Aorta (tissue), 5 donors: ENCODE measurements at regions not wholly inside any gene's neighbourhood (a gene's known extent, or its start where the extent isn't known, plus 50 kb on each side); places are given as distances from the start of the nearest gene placed in this dataset.

Source experiments
- ATAC-seq: fragments of 200-7000 bp; cut with Tn5 transposase; one replicate; pipeline ENCODE4 v1.9.1; 2022; ENCODE audit warnings: moderate library complexity; ENCODE audit not compliant: low FRiP score
- DNase-seq, 2 donors: peaks; one replicate each; pipeline ENCODE4 v3.0.0-alpha.2; 2020
- H3K27ac ChIP-seq, 2 donors: one replicate each; pipeline ENCODE4 v1.5.1; 2013; ENCODE audit warnings: low read length in 2 of 2, mild to moderate bottlenecking in 2 of 2, moderate library complexity in 2 of 2, control low read depth in 1 of 2, inconsistent platforms in 1 of 2, low read depth in 1 of 2
- H3K27me3 ChIP-seq, 2 donors: one replicate each; pipeline ENCODE4 v1.6.1; 2013; ENCODE audit warnings: control low read depth in 1 of 2, low read length in 1 of 2, mild to moderate bottlenecking in 1 of 2, moderate library complexity in 1 of 2; ENCODE audit not compliant: insufficient read depth in 2 of 2, control insufficient read depth in 1 of 2
- H3K36me3 ChIP-seq, 2 donors: one replicate each; pipeline ENCODE4 v1.6.1; 2013; ENCODE audit warnings: control low read depth in 1 of 2, low read length in 1 of 2, mild to moderate bottlenecking in 1 of 2; ENCODE audit not compliant: insufficient read depth in 2 of 2, control insufficient read depth in 1 of 2
- H3K4me1 ChIP-seq, 2 donors: one replicate each; pipeline ENCODE4 v1.6.1; 2013; ENCODE audit warnings: low read length in 2 of 2, control low read depth in 1 of 2, mild to moderate bottlenecking in 1 of 2, moderate library complexity in 1 of 2; ENCODE audit not compliant: insufficient read depth in 2 of 2, control insufficient read depth in 1 of 2
- H3K4me3 ChIP-seq, 2 donors: one replicate each; pipeline ENCODE4 v1.5.1; 2013; ENCODE audit warnings: low read length in 2 of 2, control low read depth in 1 of 2, mild to moderate bottlenecking in 1 of 2
- H3K9me3 ChIP-seq: one replicate; pipeline ENCODE4 v1.6.1; 2013; ENCODE audit warnings: mild to moderate bottlenecking, low read length; ENCODE audit not compliant: control insufficient read depth
- WGBS, 2 donors: extraction: QIAGEN DNeasy Blood & Tissue Kit; methylation state at CpG; one replicate each; pipeline ENCODE4 v1.1.7; 2013; 5-methylcytosine and 5-hydroxymethylcytosine counted together
- intact Hi-C, 2 donors: fragments of 100-400 bp; cut with DNase I; formaldehyde crosslinking; loops; one replicate each; pipeline versions ENCODE4 v1.14.2 to v1.15.0; 2022
- donor health status: healthy with polysubstance abuse.
- donor health status: Bipolar disorder and iron deficiency.
- donor health status: DM: no; HTN: no; CAD: no.
- donor health status: DM: no; HTN: no; CAD: no.
- donor health status: DM: yes; HTN: yes; CAD: no.

DNA sequence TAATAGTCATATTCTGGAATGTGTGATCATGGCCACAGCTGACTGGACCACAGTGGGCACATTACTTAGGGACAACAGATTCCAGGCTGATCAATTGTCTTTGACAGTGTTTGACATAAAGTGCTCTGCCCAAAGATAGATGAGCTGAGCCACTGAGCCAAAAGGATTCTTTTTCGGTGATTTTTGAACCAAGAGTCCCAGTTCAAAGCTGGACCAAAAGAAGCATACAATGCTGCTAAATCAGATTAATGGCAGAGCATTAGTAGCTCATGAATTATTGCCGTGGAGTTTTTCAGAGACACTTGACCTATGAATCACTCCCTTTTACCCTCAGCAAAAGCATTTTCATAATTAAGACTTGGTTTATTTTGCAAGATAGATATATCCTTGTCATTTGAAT is 160.6 kb downstream of the IZUMO3 start:
- intact Hi-C loops: no loop called here
- no peaks in the 10 kb centered on the region for H3K27me3 ChIP-seq
- no peak overlapping the region for H3K4me3 ChIP-seq

DNA sequence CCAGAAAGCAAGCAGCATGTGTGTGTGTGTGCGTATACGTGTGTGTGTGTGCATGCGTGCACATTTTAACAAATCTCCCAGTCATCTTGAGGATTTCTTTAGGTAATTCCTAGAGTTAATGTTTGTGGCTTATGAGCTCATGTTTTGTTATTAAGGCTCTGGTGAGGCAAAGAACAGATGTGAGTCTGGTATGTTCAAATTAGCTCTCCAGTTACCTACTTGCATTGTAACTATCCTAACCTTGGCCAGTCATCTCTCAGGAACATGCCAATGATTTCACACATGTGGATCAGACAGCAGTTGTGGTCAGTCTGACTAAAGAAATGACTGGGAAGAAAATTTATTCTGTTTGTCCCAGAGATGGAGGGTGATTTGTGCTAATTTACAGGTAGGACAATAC is 163.1 kb downstream of the IZUMO3 start:
- H3K27ac ChIP-seq: no peak overlapping the region
- H3K4me3 ChIP-seq: no peak overlapping the region
- no peaks in the 10 kb centered on the region for H3K36me3 ChIP-seq
- ATAC-seq: no peak
- 86 to 93% methylated on average over 3 of the region's 3 CpGs for WGBS, 2 donors
- H3K4me1 ChIP-seq: no peaks in the 10 kb centered on the region
- H3K9me3 ChIP-seq: no peaks in the 10 kb centered on the region
- DNase-seq: no peak
- intact Hi-C loops: no loop called here
- H3K27me3 ChIP-seq: no peaks in the 10 kb centered on the region

More for the DNA sequence above, 160.6 kb downstream of the IZUMO3 start:
- no peaks in the 10 kb centered on the region for H3K4me1 ChIP-seq
- H3K9me3 ChIP-seq: no peaks in the 10 kb centered on the region
- DNase-seq: no peak
- no peak overlapping the region for H3K27ac ChIP-seq
- no peaks in the 10 kb centered on the region for H3K36me3 ChIP-seq
- no peak for ATAC-seq
- 77 to 84% methylated on average over 2 of the region's 2 CpGs for WGBS, 2 donors

GRCh38 chr9:24381205-24381604 is 164.5 kb downstream of the IZUMO3 start:
- no peak for DNase-seq
- no peaks in the 10 kb centered on the region for H3K4me1 ChIP-seq
- no peak for ATAC-seq
- H3K27me3 ChIP-seq: no peaks in the 10 kb centered on the region
- intact Hi-C loops: no loop called here
- H3K36me3 ChIP-seq: no peaks in the 10 kb centered on the region
- WGBS, 2 donors: 69 to 77% methylated on average over 1 of the region's 1 CpG
- H3K4me3 ChIP-seq: no peak overlapping the region
- no peak overlapping the region for H3K27ac ChIP-seq
- peaks cover 4% of the 10 kb centered on the region for H3K9me3 ChIP-seq

- Histone ChIP-seq H3K27ac (no peak overlapping the region), H3K4me3 (no peak overlapping the region), H3K27me3 (no peaks in the 10 kb centered on the region), H3K4me1 (no peaks in the 10 kb centered on the region), H3K36me3 (no peaks in the 10 kb centered on the region), H3K9me3 (peaks cover 2% of the 10 kb centered on the region)
- ATAC-seq: no peak
- intact Hi-C loops: no loop called here
- no peak for DNase-seq
- 88 to 89% methylated on average over 5 of the region's 5 CpGs for WGBS, 2 donors
These were observed 186.7 kb downstream of the IZUMO3 start for GRCh38 chr9:24359046-24359445.

DNA sequence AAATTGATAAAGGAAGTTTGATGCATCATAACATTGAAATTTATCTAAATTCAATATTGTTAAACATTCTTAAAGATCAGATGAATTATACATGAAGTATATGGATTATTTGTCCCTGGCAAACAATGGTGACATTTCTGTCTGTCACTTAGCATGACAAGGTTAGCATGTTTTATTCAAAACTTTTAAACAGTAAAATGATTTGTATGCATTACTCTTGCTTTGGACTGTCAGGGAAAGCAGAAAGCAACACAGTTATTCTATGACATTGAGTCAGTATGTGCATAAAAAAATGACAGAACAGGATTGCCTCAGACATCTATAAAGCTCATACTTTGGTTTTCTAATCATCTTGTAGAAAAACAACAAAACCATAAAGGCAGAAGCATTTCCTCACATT is 193.7 kb downstream of the IZUMO3 start:
- no peak for DNase-seq
- H3K27ac ChIP-seq: no peak overlapping the region
- H3K9me3 ChIP-seq: no peaks in the 10 kb centered on the region
- H3K27me3 ChIP-seq: no peaks in the 10 kb centered on the region
- ATAC-seq: no peak
- no peaks in the 10 kb centered on the region for H3K4me1 ChIP-seq
- H3K4me3 ChIP-seq: no peak overlapping the region
- no peaks in the 10 kb centered on the region for H3K36me3 ChIP-seq
- intact Hi-C loops: no loop called here

- Histone ChIP-seq H3K27me3 (no peaks in the 10 kb centered on the region), H3K4me1 (no peaks in the 10 kb centered on the region), H3K36me3 (no peaks in the 10 kb centered on the region), H3K9me3 (no peaks in the 10 kb centered on the region), H3K4me3 (no peak overlapping the region), H3K27ac (no peak overlapping the region)
- 72 to 81% methylated on average over 2 of the region's 2 CpGs for WGBS, 2 donors
- intact Hi-C loops: no loop called here
- ATAC-seq (no peak), DNase-seq (no peak)
These were observed 194.4 kb downstream of the IZUMO3 start for GRCh38 chr9:24351258-24351657.

- Histone ChIP-seq H3K4me1 (no peaks in the 10 kb centered on the region), H3K27me3 (no peaks in the 10 kb centered on the region), H3K4me3 (no peak overlapping the region), H3K27ac (no peak overlapping the region), H3K36me3 (no peaks in the 10 kb centered on the region), H3K9me3 (no peaks in the 10 kb centered on the region)
- intact Hi-C loops: no loop called here
- 49 to 60% methylated on average over 1 of the region's 1 CpG for WGBS, 2 donors
- DNase-seq (no peak), ATAC-seq (no peak)
These were observed 203.2 kb downstream of the IZUMO3 start for GRCh38 chr9:24342457-24342856.

GRCh38 chr9:24333629-24334028 is 212.1 kb downstream of the IZUMO3 start:
- H3K4me1 ChIP-seq: no peaks in the 10 kb centered on the region
- no peak for DNase-seq
- intact Hi-C loops: no loop called here
- H3K4me3 ChIP-seq: no peak overlapping the region
- WGBS, 2 donors: 23 to 31% methylated on average over 2 of the region's 2 CpGs
- no peak for ATAC-seq
- H3K27ac ChIP-seq: no peak overlapping the region
- H3K27me3 ChIP-seq: no peaks in the 10 kb centered on the region
- H3K36me3 ChIP-seq: no peaks in the 10 kb centered on the region
- H3K9me3 ChIP-seq: no peaks in the 10 kb centered on the region

GRCh38 chr9:24298912-24299311 is 246.8 kb downstream of the IZUMO3 start:
- H3K36me3 ChIP-seq: no peaks in the 10 kb centered on the region
- no peak overlapping the region for H3K27ac ChIP-seq
- WGBS, 2 donors: 90 to 95% methylated on average over 4 of the region's 4 CpGs
- ATAC-seq: no peak
- H3K4me3 ChIP-seq: no peak overlapping the region
- H3K9me3 ChIP-seq: no peaks in the 10 kb centered on the region
- DNase-seq: no peak
- H3K27me3 ChIP-seq: no peaks in the 10 kb centered on the region
- H3K4me1 ChIP-seq: no peaks in the 10 kb centered on the region
- intact Hi-C loops: no loop called here
